Medulla oblongata (tissue), 1 donor: ENCODE measurements at regions not wholly inside any gene's neighbourhood (a gene's known extent, or its start where the extent isn't known, plus 50 kb on each side); places are given as distances from the start of the nearest gene placed in this dataset.
A peak's percentile ranks its signal among the peaks of the same experiment; 100 is the strongest.

Experiments used
- DNase-seq: peaks from one replicate; pipeline ENCODE4 v3.0.0-alpha.2; 2015; ENCODE audit errors: extremely low spot score

DNA sequence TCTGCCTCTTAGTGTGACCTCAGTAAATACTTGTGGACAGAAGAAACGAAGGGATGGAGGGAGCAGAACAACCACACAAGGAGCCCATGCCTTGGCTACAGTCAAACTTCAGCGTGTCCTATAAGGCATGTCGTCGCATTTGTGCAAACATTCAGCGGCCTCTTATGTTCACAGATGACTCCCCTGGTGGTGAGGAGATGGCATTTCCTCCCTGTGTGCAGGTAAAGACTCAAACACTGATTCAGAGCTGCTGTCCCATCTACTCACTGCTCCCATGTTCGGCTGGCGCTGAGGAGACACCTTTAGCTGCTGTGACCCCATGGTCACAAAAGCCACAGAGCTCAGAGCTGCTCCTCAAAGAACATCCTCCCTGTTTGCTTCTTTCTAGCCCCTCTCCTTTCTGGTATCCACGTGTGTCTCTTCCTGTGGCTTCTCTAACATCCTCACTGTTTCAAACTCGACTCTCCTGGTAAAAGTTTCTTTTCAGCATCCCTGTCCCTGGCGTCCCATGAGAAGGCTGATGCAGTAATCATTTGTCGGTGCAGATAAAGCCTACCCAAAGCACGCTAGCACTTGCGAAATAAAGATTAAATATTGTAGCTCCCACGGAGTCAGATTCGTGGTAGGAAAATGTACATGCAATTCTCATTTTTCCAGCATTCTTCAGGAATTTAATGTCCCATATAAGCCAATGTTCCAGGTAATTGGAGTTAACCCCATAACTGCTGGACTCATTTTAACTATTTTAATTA, 124.9 kb upstream of the NEBL start:
- no peak for DNase-seq

DNA sequence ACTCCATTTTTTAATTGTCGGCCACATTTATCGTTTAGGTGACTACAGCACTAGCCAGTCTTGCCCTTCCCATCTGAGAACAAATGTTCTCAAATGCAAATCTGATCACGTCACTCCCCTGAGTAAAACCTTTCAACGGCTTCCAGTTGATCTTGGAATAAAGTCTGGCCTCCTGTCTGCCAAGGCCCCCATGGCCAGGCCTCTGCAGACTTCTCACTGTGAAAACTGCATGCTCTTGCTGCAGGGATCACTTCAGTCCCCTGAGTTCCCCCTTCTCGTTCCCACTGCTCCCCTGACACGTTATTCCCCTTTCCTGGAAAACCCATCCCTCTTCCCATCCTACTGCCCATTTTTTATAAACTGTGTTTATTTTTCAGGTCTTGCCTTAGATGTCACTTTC, 124.1 kb upstream of the NEBL start:
- peak; percentile 9 for DNase-seq

DNA sequence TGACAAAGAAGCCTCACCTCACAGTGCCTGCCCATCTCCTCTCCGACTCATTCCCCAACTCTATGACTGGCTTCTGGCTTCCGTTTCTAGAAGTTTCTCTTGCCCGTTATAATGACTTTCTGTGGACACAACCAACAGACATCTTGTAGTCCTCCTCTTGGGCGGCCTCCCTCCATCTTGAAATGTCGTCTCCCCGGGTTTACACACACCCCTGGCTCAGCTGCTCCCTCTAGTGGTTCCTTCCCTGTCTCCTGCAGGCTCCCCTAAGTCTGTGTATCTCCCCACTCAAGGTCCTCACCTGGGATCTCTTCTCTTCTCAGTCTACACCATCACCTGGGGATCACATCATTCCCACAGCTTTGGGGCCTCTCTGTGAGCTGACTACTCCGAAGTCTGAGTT, 123.4 kb upstream of the NEBL start:
- no peak for DNase-seq

DNA sequence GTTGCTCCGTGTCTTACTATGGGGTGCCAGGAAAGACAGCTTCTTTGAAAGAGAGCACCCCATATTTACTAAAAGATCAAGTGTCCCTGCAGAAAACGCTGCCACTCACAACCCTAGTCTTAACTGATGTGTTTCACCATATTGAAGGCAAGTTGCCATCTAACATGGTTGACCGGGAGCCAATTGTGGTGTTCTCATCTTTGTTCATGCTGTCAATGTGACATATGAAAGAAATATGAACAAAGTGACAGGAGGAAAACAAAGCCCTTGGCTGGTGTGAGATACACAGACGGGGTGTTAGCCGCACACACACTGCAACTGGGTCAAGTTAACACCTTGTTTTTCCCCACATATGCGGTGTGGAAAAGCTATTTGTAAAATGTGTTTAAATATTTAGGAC, 122.3 kb upstream of the NEBL start:
- DNase-seq = no peak

DNA sequence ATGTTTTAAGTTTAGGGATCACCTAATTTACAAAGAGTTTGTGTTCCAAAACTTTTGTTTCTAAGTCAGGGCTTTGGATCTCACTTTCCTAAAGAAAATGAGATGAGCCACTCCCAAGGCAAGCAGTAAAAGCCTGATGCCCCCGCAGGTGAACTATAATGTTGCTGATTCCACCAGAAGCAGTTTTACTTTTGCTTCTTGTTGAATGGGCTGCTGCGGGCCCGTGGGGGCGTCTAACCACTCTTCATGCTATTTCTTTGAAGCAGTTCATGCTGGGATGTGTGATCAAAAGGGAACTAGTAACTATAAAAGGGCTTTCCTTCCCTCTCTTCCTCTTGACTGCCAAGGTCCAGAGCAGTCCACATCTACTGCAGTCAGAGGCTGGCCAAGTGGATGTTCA, 118.7 kb upstream of the NEBL start:
- DNase-seq = no peak

DNA sequence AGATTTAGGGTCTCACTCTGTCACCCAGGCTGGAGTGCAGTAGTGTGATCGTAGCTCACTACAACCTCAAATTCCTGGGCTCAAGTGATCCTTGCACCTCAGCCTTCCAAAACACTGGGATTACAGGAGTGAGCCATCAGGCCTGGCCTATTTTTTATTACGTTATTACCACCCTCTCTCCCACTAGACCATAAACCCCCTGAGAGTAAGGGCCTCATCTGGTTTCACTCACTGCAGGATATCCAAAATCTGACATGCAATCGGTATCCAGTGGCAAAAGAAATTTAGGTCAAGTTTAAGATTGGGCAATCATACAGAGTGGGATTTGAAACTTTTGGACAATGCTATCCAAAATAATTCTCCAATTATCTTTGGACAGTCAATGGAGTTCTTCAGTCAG, 117.0 kb upstream of the NEBL start:
- no peak for DNase-seq

DNA sequence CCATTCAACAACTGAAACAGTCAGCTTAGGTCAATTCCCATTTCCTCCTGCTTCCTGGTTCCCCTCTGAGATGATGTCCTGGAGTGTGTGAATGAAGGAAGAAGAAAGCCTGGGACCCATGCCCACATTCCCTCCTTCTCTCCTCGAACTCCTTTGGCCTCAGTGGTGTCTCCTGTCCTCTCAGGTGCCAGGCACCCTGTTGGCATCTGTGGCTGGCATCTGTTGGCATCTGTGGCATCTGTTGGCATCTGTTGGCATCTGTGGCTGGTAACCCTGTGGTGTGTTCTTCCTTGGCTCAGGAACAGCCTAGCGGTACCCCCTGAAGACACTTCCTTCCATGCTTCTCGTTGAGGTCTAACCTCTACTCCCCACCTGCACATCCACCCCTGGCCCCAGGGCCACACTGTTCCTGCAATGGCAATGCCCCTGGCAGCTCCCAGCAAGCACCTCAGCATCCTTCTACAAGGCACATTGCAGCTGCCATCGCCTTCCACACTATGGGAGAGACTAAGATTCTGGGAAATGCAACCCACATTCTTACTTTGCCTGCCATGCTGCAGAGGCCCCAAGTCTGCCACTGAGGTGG, 114.4 kb upstream of the NEBL start:
- no peak for DNase-seq

DNA sequence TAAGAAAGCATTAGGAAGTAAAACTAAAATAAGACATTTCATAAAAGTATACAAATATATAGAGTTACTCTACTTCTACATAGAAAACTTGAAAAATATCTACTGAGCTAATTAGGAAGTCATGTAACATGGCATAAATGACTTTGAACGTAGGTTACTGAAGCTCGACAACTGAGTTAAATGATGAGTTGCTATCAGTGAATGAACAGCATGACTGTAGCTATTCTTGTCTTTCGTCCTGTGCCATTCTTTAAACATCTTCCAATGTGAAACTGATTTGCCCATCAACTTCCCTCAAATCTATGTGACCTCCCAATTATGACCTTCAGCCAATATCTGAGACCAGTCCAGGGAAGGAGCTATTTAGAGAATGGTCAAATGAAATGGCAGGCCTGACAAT, 113.5 kb upstream of the NEBL start:
- no peak for DNase-seq

DNA sequence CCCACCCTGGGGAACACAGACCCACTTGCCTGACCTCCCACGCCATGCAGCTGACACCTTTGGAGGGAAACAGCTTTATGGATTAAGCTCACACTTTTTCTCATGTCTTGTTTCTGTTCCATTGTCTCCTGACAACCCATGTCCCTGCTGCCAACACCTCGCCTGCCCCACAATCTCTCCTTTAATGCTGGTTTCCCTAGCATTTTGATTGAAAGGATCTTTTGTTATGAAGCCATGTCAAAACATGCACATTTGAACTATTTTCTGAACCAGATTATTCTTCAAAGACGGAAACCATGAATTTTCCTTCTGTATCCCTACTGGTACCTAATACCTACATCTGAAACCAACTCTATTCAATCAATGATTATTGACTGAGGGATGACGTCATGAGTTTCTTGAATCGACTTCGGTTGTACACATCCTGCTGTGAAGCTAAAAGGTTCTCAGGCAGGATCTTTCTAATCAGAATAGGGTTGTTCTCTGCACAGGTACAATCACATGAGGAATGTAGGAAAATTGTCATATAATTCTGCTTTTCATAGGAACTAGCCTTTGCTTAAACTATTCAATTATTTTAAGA, 106.2 kb upstream of the NEBL start:
- no peak for DNase-seq

DNA sequence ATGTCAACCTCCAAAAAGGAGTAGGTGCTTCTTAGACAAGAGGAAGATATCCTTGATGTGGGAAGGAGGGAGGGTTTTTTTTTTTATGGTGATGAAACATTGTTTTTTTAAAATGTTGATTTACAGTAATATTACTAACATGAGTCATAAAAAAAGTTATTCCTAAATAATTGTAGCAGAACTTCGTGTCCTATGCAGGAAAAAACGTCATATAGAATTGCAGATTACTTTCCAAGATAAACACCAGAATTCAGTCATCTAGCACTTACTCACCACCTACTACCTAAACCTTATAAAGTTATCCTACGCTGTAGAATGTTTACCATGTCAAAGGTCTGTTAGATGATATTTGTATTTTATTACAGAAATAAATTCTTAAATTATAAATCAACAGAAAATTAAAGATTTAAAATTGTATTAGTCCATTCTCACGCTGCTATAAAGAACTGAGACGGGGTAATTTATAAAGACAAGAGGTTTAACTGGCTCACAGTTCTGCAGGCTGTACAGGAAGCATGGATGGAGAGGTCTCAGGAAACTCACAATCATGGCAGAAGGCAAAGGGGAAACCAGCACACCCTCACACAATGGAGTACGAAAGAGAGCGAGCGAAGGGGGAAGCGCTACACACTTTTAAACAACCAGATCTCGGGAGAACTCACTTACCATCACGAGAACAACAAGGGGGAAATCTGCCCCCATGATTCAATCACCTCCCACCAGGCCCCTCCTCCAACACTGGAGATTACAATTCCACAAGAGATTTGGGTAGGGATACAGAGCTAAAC, 105.2 kb upstream of the NEBL start:
- no peak for DNase-seq

DNA sequence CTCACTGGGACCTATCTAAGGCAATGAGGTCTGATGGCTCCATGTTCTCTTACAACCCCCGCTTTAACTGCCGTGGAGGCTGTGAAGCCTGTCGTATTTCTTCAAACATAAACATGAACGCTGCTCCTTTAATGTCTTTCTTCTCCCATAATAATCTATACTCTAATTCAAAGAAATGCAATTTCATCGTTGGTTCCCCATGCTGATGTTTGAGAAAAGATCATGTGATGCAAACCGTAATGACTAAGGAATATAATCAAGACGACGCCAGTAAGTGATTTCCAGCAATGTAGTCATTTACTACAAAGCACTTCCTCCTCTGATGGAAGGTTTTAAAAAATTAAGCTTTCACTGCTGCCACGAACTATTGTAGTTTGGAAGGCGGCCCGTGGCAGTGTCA, 102.6 kb upstream of the NEBL start:
- no peak for DNase-seq

DNA sequence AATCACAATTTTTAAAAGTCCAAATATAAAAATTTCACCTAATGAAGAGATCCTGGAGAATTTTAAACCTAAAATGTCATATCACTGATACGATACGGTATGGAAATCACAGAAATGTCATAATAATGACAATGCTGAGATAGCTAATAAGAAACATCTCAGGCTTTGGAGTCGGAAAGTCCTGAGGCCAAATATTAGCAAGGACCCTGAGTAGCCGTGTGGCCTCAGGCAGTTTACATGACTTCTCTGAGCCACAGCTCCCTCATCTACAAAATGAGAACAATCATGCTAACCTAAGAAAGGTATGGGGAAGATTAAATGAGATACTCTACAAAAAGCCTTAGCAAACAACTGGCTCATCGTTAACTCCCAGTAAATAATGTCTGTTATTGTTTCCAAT, 100.9 kb upstream of the NEBL start:
- DNase-seq = no peak

DNA sequence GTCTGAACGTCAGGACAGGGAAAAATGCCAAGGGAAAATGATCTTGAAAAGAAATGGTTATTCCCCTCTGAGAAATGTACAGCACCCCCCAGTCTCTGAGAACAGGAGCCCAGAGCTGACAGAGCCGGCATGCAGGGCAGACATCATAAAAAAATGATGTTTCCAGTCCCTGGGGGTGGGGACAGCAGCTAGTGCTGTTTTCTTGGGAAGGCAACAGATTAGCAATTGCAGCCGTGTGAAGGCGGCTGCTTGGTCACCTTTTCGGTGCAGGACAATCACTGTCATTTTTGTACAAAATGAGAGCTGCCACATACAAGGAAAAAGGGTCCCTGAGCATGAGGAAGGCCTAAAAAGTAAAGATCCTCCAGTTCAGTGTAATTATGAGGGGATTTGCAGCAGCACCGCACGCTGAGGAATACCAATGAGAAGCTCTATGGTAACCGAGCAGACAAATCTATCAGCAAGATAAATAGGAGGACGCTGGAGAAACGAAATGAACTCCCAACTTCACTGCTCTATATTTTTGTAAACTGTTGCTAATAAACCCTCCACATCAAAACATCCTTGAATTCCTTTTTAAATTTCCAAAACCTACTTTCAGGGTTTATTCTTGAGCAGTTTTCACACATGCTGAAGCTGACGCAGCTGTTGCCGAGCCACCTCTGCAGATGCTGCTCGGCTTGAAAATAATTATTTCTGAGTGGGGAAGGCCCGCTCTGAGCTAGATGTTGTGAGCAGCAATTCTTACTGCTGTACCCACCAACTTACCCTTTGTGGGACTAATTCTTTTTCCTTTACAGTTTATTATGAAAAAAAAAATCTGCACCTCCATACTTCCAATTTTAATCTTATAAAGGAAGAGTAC, 98.2 kb upstream of the NEBL start:
- no peak for DNase-seq

DNA sequence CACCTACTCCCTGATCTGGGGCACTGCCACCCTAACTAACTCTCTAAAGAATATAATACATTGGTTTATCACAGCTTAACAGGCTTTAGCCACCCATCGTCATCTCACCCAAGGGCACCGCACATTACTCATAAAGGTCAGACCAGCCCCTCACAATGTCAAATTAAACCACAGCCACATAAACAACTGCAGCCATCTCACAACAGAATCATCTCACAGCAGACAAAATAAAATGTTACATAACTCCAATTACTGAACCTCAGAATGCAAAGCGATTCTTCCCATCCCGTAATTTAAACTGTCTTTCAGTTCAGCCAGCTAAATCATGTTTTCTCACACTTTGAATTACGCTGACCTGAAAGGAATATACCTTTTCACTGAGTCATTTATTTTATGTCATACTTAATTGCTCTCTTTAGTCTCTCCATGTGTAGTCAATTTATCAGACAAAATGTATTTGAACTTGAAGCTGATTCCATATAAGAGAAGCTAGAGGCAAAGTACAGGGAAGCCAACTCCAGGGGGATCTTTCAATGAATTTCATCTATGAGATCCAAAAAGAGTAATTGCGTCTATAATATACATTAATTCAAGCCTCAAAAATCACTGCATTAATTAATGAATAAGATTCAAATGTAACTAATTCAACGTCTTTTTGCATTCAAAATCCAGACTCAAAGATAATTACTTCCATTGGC, 96.9 kb upstream of the NEBL start:
- no peak for DNase-seq

DNA sequence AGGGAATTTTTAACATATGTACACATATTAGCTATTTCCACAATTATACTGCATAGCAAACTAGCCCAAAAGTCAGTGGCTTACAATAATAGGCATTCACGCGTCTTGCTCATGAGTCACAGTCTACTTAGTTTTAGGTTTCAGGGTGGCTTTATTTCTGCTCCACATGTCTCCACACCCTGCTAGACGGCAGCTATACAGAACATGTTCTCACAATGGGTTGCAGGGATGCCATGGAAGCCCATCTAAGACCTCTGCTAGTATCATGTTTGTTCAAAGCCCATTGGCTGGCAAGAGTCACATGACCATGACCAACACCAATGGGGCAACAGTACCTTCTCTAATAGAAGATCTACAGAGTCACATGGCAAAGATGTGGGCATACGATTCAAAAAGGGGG, 96.3 kb upstream of the NEBL start:
- DNase-seq = no peak

DNA sequence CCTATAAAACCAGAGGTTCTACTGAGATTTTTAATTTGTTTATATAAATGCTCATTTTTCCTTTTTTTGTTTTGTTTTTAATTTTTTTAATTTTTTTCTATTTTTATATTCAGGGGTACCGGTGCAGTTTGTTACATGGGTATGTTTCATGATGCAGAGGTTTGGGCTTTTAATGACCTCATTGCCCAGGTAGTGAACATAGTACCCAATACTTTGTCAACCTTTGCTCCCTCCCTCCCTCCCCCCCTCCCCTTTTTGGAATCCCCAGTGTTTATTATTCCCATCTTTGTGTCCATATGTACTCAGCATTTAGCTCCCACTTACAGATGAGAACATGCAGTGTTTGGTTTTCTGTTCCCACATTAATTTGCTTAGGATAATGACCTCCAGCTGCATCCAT, 94.4 kb upstream of the NEBL start:
- DNase-seq = no peak

DNA sequence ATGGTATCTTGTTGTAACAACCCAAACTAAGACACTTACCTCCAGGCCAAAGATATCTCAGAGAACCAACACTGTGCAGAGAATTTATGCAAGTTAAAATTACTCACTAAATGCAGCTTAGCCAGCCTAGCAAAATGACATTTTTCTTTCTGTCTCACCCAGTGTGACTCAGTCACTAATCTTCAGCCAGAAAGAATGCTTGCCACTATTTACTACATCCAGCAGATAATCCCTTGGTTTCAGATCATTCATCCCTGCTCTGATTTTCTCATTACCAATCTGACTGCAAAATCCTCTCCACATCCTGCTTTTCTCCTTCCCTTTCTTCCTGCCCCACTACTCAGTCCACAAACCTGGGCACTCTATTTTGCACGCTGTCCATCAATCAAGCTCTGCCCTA, 93.5 kb upstream of the NEBL start:
- no peak for DNase-seq

DNA sequence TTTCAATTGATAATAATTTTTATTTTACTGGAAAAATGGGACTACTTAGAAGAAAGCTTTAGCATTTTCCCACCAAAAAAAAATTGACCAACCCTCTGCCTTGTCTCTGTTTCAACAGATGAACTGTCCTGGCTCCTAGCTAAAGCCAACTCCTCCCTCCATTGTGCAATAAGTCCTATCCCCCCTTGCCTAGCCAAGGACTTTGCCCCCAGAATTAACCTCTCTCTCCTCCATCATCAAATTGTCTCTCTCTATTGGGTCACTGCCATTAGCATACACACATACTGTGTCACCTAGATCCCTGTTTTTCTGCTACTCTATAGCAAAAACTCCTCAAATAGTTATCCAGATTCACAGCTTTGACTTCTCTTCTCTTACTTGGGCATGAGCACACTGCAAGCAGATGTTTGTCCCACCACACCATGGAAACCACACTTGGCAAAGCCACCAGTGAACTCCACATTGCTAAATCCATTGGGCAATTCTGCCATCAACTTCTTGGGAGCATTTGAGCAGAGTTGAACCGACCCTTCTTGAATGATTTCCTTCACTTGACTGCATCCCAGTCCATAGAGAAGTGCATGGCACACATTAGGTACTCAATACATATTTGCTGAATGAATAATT, 91.4 kb upstream of the NEBL start:
- DNase-seq = no peak

DNA sequence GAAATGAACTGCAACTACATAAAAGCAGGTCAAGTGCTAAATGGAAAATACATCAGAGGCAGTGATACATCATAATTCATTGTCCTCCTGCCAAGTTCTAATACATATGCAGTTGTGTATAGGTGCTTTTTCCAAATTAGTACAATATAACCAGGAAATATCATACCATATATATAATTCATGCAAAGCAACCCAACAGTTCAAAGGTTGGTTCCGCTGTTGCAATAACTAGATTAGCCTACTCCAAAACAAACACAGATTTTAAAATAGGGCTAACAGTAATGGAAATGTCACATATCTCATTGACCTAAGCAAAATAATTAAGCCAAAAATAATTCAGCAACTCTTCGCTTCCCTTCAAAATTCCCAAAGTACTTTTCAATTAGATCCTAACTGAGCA, 88.9 kb upstream of the NEBL start:
- no peak for DNase-seq

DNA sequence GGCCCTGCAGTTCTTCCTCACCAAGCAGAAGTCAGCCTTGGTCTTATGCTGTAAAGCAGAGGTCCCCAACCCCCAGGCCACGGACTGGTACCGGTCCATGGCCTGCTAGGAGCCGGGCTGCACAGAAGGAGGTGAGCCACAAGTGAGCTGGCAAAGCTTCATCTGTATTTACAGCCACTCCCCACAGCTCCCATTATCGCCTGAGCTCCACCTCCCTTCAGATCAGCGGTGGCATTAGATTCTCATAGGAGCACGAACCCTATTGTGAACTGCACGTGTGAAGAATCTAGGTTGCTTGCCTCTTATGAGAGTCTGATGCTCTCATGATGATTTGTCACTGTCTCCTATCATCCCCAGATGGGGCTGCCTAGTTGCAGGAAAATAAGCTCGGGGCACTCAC, 87.6 kb upstream of the NEBL start:
- no peak for DNase-seq
